Cerebellar nuclear complex (tissue), 1 donor: ENCODE measurements at regions not wholly inside any gene's neighbourhood (a gene's known extent, or its start where the extent isn't known, plus 50 kb on each side); places are given as distances from the start of the nearest gene placed in this dataset.
"Not testable (repeated sequence)": the region's sequence is repeated elsewhere in the genome, so short reads cannot be mapped to it uniquely, and the experiment has no call there.

Experiments used
- DNase-seq, 2 experiments: peaks; one replicate each; lab custom pipeline; 2025; lab: John Stamatoyannopoulos, UW

GRCh38 chr3:23103764-23104163 is 99.4 kb upstream of the UBE2E2 start:
- DNase-seq = no peak

DNA sequence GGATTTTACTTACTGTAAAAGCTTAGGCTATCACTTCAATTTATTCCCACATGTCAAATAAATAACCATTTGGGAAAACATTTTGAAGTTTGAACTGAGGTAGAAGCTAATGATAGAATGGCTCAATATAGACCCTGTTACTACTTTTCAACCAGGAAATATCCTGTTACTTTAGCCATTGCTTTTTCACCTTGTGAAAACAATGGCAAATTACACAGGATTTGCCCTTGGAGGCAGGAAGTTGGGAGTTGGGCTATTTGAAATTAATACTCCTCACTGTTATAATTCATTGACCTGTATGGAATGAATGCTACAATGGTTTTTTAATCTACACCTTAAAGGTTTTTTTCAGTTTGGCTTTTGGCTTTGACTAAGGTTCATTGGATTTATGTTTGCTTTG is 98.1 kb upstream of the UBE2E2 start:
- DNase-seq = no peak

- no peak for DNase-seq
These were observed 96.5 kb upstream of the UBE2E2 start for GRCh38 chr3:23106666-23107065.

DNA sequence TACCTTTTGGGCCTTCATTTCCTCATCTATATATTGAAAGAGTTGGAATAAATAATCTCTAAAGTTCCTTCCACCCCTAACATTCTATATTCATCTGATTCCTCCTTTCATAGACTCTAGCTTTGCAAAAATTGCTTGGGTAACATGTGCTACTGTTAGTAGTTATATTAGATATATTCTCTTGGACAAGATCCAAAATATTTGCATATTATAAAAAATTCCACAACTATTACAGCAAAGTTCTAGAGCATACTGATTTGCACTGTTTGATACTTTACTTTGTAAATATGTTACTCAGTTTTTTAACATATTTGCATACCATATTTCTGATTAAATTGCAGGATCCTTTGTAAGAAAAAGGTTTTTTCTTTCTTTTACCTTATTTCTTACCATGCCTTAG is 95.9 kb upstream of the UBE2E2 start:
- no peak for DNase-seq

GRCh38 chr3:23108451-23109057 is 94.6 kb upstream of the UBE2E2 start:
- no peak for DNase-seq

DNA sequence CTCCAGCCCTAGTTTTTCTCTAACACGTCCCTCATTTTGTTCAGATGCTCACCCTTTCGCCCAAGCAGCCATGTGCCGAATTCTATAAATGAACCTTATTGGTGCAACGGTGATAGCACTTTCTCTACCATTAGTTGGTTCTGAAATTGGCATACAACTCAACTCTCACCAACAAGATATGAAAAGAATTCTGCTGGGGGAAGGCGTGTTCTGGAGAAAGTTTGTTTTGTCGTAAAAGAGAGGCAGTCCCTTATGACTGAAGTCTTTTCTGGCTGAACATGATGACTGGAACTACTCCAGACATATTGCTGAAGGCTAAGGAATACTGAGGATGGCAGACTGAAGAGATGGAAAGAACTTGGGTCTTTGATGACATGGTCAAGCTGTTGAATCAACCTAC is 91.8 kb upstream of the UBE2E2 start:
- DNase-seq = no peak

DNA sequence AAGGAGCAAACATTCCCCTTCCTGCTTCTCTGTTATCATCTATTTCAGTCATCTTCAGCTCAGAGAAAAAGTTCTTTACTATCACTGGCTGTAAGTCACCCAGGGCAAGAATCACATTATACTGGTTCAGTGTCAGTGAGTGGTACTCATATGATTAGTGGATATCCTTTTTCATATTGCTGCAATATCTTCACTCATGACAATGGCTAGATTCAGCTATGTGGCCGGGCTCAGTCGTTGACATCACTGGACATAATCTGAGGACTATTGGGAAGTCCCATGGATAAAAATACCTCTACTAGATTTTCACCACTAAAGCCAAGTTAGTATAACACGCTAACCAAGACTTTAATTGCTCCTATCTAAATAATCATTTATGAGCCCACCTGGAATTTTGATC is 91.3 kb upstream of the UBE2E2 start:
- no peak for DNase-seq

- no peak for DNase-seq
These were observed 90.6 kb upstream of the UBE2E2 start for GRCh38 chr3:23112491-23112890.

- DNase-seq = no peak
These were observed 89.5 kb upstream of the UBE2E2 start for GRCh38 chr3:23113455-23114171.

DNA sequence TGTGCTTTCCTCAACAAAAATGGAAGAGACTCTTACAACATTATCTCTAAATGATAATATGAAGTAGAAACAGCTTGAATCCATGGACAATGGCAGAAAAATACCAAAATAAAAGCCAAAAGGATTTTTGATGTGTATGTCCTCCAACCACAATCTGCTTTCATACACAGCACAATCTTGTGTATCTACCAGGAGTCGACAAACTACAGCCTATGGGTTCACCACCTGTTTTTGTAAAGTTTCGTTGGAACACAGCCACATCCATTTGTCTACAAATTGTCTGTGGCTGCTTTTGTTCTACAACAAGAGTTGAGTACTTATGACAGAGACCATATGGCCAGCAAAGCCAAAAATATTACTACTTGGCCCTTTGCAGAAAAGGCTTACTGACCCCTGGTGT is 88.7 kb upstream of the UBE2E2 start:
- DNase-seq = no peak

DNA sequence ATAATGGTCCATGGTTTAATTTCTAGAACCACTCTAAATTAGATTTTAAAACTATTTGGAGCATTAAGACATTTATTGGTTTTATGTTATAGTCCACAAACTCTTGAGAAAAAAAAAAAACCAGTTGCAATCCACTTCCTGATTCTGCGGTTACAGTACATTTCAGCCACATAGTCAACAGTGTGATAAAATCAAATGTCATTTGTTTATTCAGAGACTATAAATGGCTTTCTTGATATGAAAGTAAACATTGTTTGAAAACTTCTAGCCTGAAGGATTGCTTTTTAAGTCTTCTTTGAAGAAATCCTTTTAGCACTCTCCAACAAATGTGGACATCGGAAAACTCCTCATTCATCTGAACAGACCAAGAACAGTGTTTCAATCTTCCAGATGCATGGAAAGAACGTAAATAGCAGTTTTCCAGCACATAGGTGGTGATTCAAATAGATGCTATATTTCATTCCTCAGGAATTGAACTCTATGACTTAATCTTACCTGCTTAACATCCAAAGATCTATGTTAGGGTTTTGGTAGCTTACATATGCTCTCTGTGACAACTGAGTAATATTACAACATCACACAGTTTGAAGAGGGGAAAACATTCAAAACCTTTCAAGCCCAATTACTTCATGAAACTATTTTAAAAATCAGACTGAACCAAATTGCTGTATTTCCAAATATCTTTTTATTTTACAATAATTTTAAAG is 87.8 kb upstream of the UBE2E2 start:
- no peak for DNase-seq

GRCh38 chr3:23116081-23116837 is 86.9 kb upstream of the UBE2E2 start:
- no peak for DNase-seq

DNA sequence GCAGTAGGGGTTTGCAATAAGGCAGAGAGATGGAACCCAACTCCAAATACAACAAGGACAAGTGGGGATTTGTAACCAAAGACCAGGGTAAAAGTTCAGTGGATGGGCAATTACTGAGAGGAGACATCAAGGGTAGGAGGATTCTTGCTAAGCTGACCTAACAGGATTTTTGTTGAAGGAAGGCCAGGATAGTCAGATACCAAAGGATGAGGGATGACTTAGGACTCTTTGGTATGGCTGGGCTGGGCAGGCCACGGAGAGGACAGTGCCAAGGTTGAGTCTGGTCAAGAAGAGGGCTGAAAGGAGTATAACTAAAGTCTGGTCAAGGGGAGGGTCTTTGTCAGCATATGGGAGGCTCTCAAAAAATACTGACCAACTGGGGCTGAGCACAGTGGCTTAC is 85.3 kb upstream of the UBE2E2 start:
- DNase-seq = no peak

DNA sequence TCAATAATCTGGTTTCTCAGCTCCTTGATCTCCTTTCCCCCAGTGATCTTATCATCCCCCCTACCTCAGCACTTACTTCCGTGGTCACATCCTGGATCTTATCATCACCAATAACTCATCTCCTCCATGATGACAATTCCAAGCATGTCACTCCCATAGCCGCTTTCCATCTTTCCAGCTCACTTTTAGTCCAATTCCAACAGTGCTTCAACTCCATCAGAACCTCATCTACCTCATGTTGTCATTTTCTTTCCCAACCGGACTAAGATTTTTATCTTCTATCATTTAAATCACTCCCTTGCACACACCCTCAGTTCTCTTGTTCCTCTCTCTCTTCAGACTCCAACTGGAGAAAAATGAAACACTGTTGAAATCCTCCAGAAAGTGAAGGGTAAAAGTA is 75.9 kb upstream of the UBE2E2 start:
- no peak for DNase-seq

- no peak for DNase-seq
These were observed 74.5 kb upstream of the UBE2E2 start for GRCh38 chr3:23128655-23129054.

- no peak for DNase-seq
These were observed 74.0 kb upstream of the UBE2E2 start for GRCh38 chr3:23129117-23129516.

DNA sequence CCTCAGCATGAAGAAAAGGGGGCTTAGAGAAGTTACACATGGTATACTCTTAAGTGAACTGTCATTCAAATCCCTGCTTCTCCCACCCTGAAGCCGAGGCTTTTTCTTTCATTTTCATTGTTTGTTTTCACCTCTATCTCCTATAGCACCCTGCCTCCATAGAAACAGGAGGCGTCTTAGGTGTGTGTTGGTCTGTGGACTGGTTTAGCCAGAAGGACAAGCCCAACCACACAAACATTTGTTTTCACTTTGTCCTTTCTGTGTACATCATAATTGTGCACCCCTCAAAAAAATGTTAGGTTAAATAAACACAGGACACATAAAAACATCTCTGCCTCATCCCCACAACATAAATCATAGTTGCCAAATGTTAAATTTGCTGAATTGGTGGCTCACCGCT is 73.3 kb upstream of the UBE2E2 start:
- DNase-seq = no peak

GRCh38 chr3:23130406-23130805 is 72.7 kb upstream of the UBE2E2 start:
- no peak for DNase-seq

DNA sequence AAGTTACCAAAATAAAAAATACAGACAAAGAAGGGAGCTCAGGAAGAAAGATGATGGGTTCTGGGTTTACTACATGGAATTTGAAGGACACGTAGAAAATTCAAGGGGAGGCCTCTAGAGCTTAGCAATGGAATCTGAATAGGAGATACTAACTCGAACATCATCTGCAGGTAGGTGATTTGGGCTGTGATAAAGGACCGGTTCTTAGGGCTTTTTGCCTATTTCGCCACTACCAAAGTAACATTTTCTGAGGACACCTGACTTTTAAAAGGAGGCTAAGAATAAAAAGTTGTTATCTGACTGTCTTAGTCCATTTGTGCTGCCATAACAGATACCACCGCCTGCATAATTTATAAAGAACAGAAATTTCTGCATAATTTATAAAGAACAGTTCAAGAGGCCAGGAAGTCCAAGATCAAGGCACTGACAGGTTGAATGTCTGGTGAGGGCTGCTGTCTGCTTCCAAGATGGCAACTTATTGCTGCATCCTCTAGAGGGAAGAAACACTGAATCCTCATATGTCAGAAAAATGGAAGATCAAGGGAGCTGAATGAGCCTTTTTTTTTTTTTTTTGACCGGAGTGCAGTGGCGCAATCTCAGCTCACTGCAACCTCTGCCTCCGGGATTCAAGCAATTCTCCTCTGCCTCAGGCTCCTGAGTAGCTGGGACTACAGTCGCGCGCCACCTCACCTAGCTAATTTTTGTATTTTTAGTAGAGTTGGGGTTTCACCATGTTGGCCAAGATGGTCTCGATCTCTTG is 67.9 kb upstream of the UBE2E2 start:
- DNase-seq = no peak

GRCh38 chr3:23136054-23136453 is 67.1 kb upstream of the UBE2E2 start:
- DNase-seq = no peak

GRCh38 chr3:23144051-23144450 is 59.1 kb upstream of the UBE2E2 start:
- DNase-seq = not testable (repeated sequence)

DNA sequence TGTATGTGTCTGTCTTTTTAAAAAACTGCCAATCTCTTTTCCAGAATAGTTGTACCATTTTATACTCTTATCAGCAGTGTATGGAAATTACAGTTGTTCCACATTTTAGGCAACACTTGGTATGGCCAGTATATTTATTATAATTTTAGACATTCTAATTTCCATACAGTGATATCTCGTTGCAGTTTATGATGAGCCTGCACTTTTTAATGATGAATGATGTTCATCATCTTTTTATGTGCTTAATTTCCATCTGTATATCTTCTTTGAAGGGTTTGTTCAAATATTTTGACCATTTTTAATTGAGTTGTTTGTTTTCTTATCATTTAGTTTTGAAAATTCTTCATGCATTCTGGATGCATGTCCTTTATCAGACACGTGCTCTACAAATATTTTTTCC is 57.0 kb upstream of the UBE2E2 start:
- no peak for DNase-seq
